Hepatocyte (in vitro differentiated cells): ENCODE measurements at regions not wholly inside any gene's neighbourhood (a gene's known extent, or its start where the extent isn't known, plus 50 kb on each side); places are given as distances from the start of the nearest gene placed in this dataset.

Source experiments
- EZH2 ChIP-seq: fragments of 200-600 bp; sonication (generic); IDR thresholded peaks from 2 replicates; pipeline ENCODE4 v1.6.1; 2016; ENCODE audit warnings: antibody characterized with exemption, mild to moderate bottlenecking, borderline replicate concordance
- EZH2phosphoT487 ChIP-seq: fragments of 200-600 bp; sonication (generic); IDR thresholded peaks from one replicate; pipeline ENCODE4 v1.6.1; 2018; ENCODE audit warnings: antibody characterized with exemption, mild to moderate bottlenecking, low read depth, moderate library complexity; ENCODE audit not compliant: unreplicated experiment, severe bottlenecking
- TF ChIP-seq, protein P1 (sequence below): fragments of 200-600 bp; sonication (generic); IDR thresholded peaks from 2 replicates; pipeline ENCODE4 v1.5.1; 2016; ENCODE audit warnings: antibody characterized with exemption, mild to moderate bottlenecking; ENCODE audit not compliant: poor library complexity

DNA sequence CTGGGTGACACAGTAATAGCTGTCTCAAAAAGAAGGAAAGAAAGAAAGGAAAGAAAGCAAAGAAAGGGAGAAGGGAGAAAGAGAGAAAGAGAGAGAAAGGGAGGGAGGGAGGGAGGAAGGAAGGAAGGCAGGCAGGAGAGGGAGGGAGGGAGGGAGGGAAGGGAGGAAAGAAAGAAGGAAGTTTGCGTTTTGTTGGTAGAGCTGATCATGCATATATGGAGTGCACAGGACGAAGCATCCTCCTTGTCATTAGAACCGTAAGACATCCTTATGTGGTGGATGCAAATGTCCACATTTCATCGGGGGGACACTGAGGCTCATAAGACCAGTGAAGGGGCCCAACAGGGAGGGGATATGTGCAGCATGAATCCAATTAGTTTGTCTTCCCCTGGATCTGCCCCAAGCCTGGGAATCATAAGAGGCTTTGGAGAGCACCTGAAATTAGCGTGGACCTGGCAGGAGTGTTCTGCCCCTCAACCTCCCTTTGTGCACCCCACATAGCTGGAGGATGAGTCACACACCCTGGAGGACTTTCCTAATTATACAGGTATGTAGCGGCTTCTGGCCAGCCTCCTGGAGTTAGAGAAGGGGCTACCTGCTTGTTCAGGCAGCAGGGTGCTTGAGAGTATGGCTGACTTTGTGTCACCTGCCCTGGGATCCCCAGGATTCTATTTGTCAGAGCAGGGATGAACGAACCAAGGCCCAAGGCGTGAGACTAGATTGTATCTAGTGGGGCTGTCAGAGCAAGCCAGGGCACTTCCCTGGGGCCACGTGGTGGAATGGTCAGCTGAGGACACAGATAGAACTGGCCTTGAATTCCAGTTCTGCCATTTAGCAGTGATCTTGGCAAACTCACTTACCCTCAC, 119.7 kb upstream of the CD82 start:
- TF ChIP-seq, protein P1, sequence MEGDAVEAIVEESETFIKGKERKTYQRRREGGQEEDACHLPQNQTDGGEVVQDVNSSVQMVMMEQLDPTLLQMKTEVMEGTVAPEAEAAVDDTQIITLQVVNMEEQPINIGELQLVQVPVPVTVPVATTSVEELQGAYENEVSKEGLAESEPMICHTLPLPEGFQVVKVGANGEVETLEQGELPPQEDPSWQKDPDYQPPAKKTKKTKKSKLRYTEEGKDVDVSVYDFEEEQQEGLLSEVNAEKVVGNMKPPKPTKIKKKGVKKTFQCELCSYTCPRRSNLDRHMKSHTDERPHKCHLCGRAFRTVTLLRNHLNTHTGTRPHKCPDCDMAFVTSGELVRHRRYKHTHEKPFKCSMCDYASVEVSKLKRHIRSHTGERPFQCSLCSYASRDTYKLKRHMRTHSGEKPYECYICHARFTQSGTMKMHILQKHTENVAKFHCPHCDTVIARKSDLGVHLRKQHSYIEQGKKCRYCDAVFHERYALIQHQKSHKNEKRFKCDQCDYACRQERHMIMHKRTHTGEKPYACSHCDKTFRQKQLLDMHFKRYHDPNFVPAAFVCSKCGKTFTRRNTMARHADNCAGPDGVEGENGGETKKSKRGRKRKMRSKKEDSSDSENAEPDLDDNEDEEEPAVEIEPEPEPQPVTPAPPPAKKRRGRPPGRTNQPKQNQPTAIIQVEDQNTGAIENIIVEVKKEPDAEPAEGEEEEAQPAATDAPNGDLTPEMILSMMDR = no peak
- TF ChIP-seq EZH2 (no peak), EZH2phosphoT487 (no peak)
